ENCODE measurements at regions not wholly inside any gene's neighbourhood (a gene's known extent, or its start where the extent isn't known, plus 50 kb on each side); places are given as distances from the start of the nearest gene placed in this dataset.

- Histone ChIP-seq H3K9ac (ENCODE audit: low read length) (no peak overlapping the region), H3K4me2 (ENCODE audit: low read depth, low read length, poor library complexity, severe bottlenecking) (no peak overlapping the region), H4K20me1 (ENCODE audit: insufficient read depth, low read depth, low read length) (no peaks in the 10 kb centered on the region), H3K9me2 (replicated peaks; ENCODE audit: insufficient read depth, low read length) (no peaks in the 10 kb centered on the region), H2AFZ (ENCODE audit: low read length) (no peak overlapping the region), H3K9me3 (ENCODE audit: low read length) (no peaks in the 10 kb centered on the region), H3K27me3 (ENCODE audit: low read length) (no peaks in the 10 kb centered on the region), H3K4me3 (ENCODE audit: low read length) (no peak overlapping the region), H3K79me2 (ENCODE audit: low read length) (no peaks in the 10 kb centered on the region), H3K4me1 (ENCODE audit: low read length) (no peaks in the 10 kb centered on the region), H3K27ac (ENCODE audit: low read length) (no peak overlapping the region), H3K36me3 (ENCODE audit: insufficient read depth, low read length) (no peaks in the 10 kb centered on the region)
- no peak for DNase-seq
Measured at GRCh38 chr5:89570557-89570956, 687.6 kb upstream of the MEF2C start.

GRCh38 chr5:89566340-89566739 is 683.4 kb upstream of the MEF2C start:
- Histone ChIP-seq H3K79me2 (ENCODE audit: low read length) (no peaks in the 10 kb centered on the region), H3K36me3 (ENCODE audit: insufficient read depth, low read length) (no peaks in the 10 kb centered on the region), H3K27me3 (ENCODE audit: low read length) (no peaks in the 10 kb centered on the region), H3K9me3 (ENCODE audit: low read length) (no peaks in the 10 kb centered on the region), H3K4me3 (ENCODE audit: low read length) (no peak overlapping the region), H3K4me2 (ENCODE audit: low read depth, low read length, poor library complexity, severe bottlenecking) (no peak overlapping the region), H4K20me1 (ENCODE audit: insufficient read depth, low read depth, low read length) (no peaks in the 10 kb centered on the region), H3K9ac (ENCODE audit: low read length) (no peak overlapping the region), H3K9me2 (replicated peaks; ENCODE audit: insufficient read depth, low read length) (no peaks in the 10 kb centered on the region), H3K27ac (ENCODE audit: low read length) (no peak overlapping the region), H2AFZ (ENCODE audit: low read length) (no peak overlapping the region), H3K4me1 (ENCODE audit: low read length) (no peaks in the 10 kb centered on the region)
- no peak for DNase-seq

- Histone ChIP-seq H3K27ac (ENCODE audit: low read length) (no peak overlapping the region), H3K9me3 (ENCODE audit: low read length) (no peaks in the 10 kb centered on the region), H3K36me3 (ENCODE audit: insufficient read depth, low read length) (no peaks in the 10 kb centered on the region), H3K4me1 (ENCODE audit: low read length) (no peaks in the 10 kb centered on the region), H3K9me2 (replicated peaks; ENCODE audit: insufficient read depth, low read length) (no peaks in the 10 kb centered on the region), H3K4me3 (ENCODE audit: low read length) (no peak overlapping the region), H4K20me1 (ENCODE audit: insufficient read depth, low read depth, low read length) (no peaks in the 10 kb centered on the region), H3K9ac (ENCODE audit: low read length) (no peak overlapping the region), H3K79me2 (ENCODE audit: low read length) (no peaks in the 10 kb centered on the region), H3K27me3 (ENCODE audit: low read length) (no peaks in the 10 kb centered on the region), H2AFZ (ENCODE audit: low read length) (no peak overlapping the region), H3K4me2 (ENCODE audit: low read depth, low read length, poor library complexity, severe bottlenecking) (no peak overlapping the region)
- DNase-seq, result no peak
Measured at GRCh38 chr5:89560696-89561095, 677.7 kb upstream of the MEF2C start.

GRCh38 chr5:89556215-89556913 is 673.4 kb upstream of the MEF2C start:
- Histone ChIP-seq H3K36me3 (ENCODE audit: insufficient read depth, low read length) (no peaks in the 10 kb centered on the region), H4K20me1 (ENCODE audit: insufficient read depth, low read depth, low read length) (no peaks in the 10 kb centered on the region), H2AFZ (ENCODE audit: low read length) (no peak overlapping the region)

GRCh38 chr5:89546657-89547056 is 663.7 kb upstream of the MEF2C start:
- H3K4me1 ChIP-seq (ENCODE audit: low read length), result no peaks in the 10 kb centered on the region
- H3K27me3 ChIP-seq (ENCODE audit: low read length), result no peaks in the 10 kb centered on the region
- H2AFZ ChIP-seq (ENCODE audit: low read length), result no peak overlapping the region
- no peaks in the 10 kb centered on the region for H4K20me1 ChIP-seq (ENCODE audit: insufficient read depth, low read depth, low read length)
- no peak overlapping the region for H3K4me3 ChIP-seq (ENCODE audit: low read length)
- no peak overlapping the region for H3K4me2 ChIP-seq (ENCODE audit: low read depth, low read length, poor library complexity, severe bottlenecking)
- no peak overlapping the region for H3K27ac ChIP-seq (ENCODE audit: low read length)
- peak; percentile 43 for DNase-seq
- no peak overlapping the region for H3K9ac ChIP-seq (ENCODE audit: low read length)
- no peaks in the 10 kb centered on the region for H3K9me3 ChIP-seq (ENCODE audit: low read length)
- H3K36me3 ChIP-seq (ENCODE audit: insufficient read depth, low read length), result no peaks in the 10 kb centered on the region
- no peaks in the 10 kb centered on the region for H3K79me2 ChIP-seq (ENCODE audit: low read length)
- H3K9me2 ChIP-seq (replicated peaks; ENCODE audit: insufficient read depth, low read length), result no peaks in the 10 kb centered on the region

More at GRCh38 chr5:89556215-89556913, 673.4 kb upstream of the MEF2C start:
- Histone ChIP-seq H3K4me2 (ENCODE audit: low read depth, low read length, poor library complexity, severe bottlenecking) (no peak overlapping the region), H3K4me3 (ENCODE audit: low read length) (no peak overlapping the region), H3K9me3 (ENCODE audit: low read length) (no peaks in the 10 kb centered on the region), H3K79me2 (ENCODE audit: low read length) (no peaks in the 10 kb centered on the region), H3K27me3 (ENCODE audit: low read length) (no peaks in the 10 kb centered on the region), H3K9me2 (replicated peaks; ENCODE audit: insufficient read depth, low read length) (no peaks in the 10 kb centered on the region), H3K9ac (ENCODE audit: low read length) (no peak overlapping the region), H3K4me1 (ENCODE audit: low read length) (no peaks in the 10 kb centered on the region), H3K27ac (ENCODE audit: low read length) (no peak overlapping the region)
- no peak for DNase-seq

- H3K27me3 ChIP-seq (ENCODE audit: low read length), result no peaks in the 10 kb centered on the region
- H3K4me3 ChIP-seq (ENCODE audit: low read length), result no peak overlapping the region
- H3K27ac ChIP-seq (ENCODE audit: low read length), result no peak overlapping the region
- H2AFZ ChIP-seq (ENCODE audit: low read length), result no peak overlapping the region
- DNase-seq, result no peak
- H3K4me2 ChIP-seq (ENCODE audit: low read depth, low read length, poor library complexity, severe bottlenecking), result no peak overlapping the region
- H3K9ac ChIP-seq (ENCODE audit: low read length), result no peak overlapping the region
- H3K79me2 ChIP-seq (ENCODE audit: low read length), result no peaks in the 10 kb centered on the region
- H3K9me3 ChIP-seq (ENCODE audit: low read length), result no peaks in the 10 kb centered on the region
- no peaks in the 10 kb centered on the region for H3K9me2 ChIP-seq (replicated peaks; ENCODE audit: insufficient read depth, low read length)
- H4K20me1 ChIP-seq (ENCODE audit: insufficient read depth, low read depth, low read length), result no peaks in the 10 kb centered on the region
- H3K4me1 ChIP-seq (ENCODE audit: low read length), result no peaks in the 10 kb centered on the region
- no peaks in the 10 kb centered on the region for H3K36me3 ChIP-seq (ENCODE audit: insufficient read depth, low read length)
Measured at GRCh38 chr5:89545626-89546025, 662.6 kb upstream of the MEF2C start.

- DNase-seq, result no peak
- Histone ChIP-seq H3K27ac (ENCODE audit: low read length) (no peak overlapping the region), H3K9me2 (replicated peaks; ENCODE audit: insufficient read depth, low read length) (no peaks in the 10 kb centered on the region), H3K79me2 (ENCODE audit: low read length) (no peaks in the 10 kb centered on the region), H3K9ac (ENCODE audit: low read length) (no peak overlapping the region), H3K9me3 (ENCODE audit: low read length) (no peaks in the 10 kb centered on the region), H4K20me1 (ENCODE audit: insufficient read depth, low read depth, low read length) (no peaks in the 10 kb centered on the region), H3K4me3 (ENCODE audit: low read length) (no peak overlapping the region), H3K36me3 (ENCODE audit: insufficient read depth, low read length) (no peaks in the 10 kb centered on the region), H2AFZ (ENCODE audit: low read length) (no peak overlapping the region), H3K4me2 (ENCODE audit: low read depth, low read length, poor library complexity, severe bottlenecking) (no peak overlapping the region), H3K27me3 (ENCODE audit: low read length) (no peaks in the 10 kb centered on the region), H3K4me1 (ENCODE audit: low read length) (no peaks in the 10 kb centered on the region)
Measured at GRCh38 chr5:89545076-89545475, 662.1 kb upstream of the MEF2C start.

- Histone ChIP-seq H3K4me3 (ENCODE audit: low read length) (no peak overlapping the region), H2AFZ (ENCODE audit: low read length) (no peak overlapping the region), H3K9me3 (ENCODE audit: low read length) (no peaks in the 10 kb centered on the region), H3K36me3 (ENCODE audit: insufficient read depth, low read length) (no peaks in the 10 kb centered on the region), H3K27me3 (ENCODE audit: low read length) (no peaks in the 10 kb centered on the region), H4K20me1 (ENCODE audit: insufficient read depth, low read depth, low read length) (no peaks in the 10 kb centered on the region), H3K4me2 (ENCODE audit: low read depth, low read length, poor library complexity, severe bottlenecking) (no peak overlapping the region), H3K4me1 (ENCODE audit: low read length) (no peaks in the 10 kb centered on the region), H3K9ac (ENCODE audit: low read length) (no peak overlapping the region), H3K9me2 (replicated peaks; ENCODE audit: insufficient read depth, low read length) (no peaks in the 10 kb centered on the region), H3K27ac (ENCODE audit: low read length) (no peak overlapping the region), H3K79me2 (ENCODE audit: low read length) (no peaks in the 10 kb centered on the region)
- no peak for DNase-seq
Measured at GRCh38 chr5:89542736-89543135, 659.8 kb upstream of the MEF2C start.

Measured in Karpas-422 (cell line).